Fibroblast of lung (primary cell): ENCODE measurements at regions not wholly inside any gene's neighbourhood (a gene's known extent, or its start where the extent isn't known, plus 50 kb on each side); places are given as distances from the start of the nearest gene placed in this dataset.

ENCODE experiments used
- EZH2 ChIP-seq: IDR thresholded peaks from 2 replicates; pipeline ENCODE4 v1.5.1; 2012; ENCODE audit warnings: low read length, control low read depth, mild to moderate bottlenecking; ENCODE audit errors: missing control alignments
- TF ChIP-seq, protein P1 (sequence below), 2 donors: IDR thresholded peaks in 1 of 2; conservative IDR thresholded peaks in 1 of 2; 1 replicate in 1 of 2; 2 replicates in 1 of 2; pipeline ENCODE4 v1.5.1; 2011 to 2012; ENCODE audit warnings: low read length in 2 of 2, control low read depth in 1 of 2, inconsistent platforms in 1 of 2, low read depth in 1 of 2, mild to moderate bottlenecking in 1 of 2

- TF ChIP-seq, protein P1, sequence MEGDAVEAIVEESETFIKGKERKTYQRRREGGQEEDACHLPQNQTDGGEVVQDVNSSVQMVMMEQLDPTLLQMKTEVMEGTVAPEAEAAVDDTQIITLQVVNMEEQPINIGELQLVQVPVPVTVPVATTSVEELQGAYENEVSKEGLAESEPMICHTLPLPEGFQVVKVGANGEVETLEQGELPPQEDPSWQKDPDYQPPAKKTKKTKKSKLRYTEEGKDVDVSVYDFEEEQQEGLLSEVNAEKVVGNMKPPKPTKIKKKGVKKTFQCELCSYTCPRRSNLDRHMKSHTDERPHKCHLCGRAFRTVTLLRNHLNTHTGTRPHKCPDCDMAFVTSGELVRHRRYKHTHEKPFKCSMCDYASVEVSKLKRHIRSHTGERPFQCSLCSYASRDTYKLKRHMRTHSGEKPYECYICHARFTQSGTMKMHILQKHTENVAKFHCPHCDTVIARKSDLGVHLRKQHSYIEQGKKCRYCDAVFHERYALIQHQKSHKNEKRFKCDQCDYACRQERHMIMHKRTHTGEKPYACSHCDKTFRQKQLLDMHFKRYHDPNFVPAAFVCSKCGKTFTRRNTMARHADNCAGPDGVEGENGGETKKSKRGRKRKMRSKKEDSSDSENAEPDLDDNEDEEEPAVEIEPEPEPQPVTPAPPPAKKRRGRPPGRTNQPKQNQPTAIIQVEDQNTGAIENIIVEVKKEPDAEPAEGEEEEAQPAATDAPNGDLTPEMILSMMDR (conservative IDR thresholded peaks at IDR 0.05 in 1 of 2, IDR thresholded peaks at IDR 0.05 in 1 of 2; ENCODE audit: low read depth in 1 of 2, low read length in 2 of 2) = no peak
- no peak for TF ChIP-seq EZH2
Observed at GRCh38 chr7:31456646-31457368, 57.1 kb upstream of the ITPRID1 start.
